NCI-H82 treated with DMSO at 0.1 percent for 48 hours (cell line): ENCODE measurements at regions not wholly inside any gene's neighbourhood (a gene's known extent, or its start where the extent isn't known, plus 50 kb on each side); places are given as distances from the start of the nearest gene placed in this dataset.

ENCODE experiments used
- DNase-seq: peaks from one replicate; lab custom pipeline; 2025; ENCODE audit not compliant: unreplicated experiment; lab: John Stamatoyannopoulos, UW

DNA sequence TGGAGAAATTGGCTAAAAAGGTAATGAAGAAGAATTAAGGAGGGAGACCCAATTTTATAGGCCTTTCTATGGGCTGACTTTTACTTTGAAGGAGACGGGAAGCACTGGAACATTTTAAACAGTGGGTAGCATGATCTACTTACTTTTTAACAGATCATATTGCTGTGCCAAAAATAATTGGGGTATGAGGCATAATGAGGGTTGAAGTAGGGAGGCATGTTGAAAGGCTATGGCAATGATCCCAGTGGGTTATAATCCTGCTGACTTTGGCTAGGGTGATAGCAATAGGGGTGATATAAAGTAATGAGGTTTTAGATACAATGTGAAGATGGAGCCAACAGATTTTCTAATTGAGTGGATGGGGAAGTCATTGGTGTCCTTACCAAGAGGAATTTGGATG lies 73.2 kb downstream of the GPR37 start:
- DNase-seq: no peak

DNA sequence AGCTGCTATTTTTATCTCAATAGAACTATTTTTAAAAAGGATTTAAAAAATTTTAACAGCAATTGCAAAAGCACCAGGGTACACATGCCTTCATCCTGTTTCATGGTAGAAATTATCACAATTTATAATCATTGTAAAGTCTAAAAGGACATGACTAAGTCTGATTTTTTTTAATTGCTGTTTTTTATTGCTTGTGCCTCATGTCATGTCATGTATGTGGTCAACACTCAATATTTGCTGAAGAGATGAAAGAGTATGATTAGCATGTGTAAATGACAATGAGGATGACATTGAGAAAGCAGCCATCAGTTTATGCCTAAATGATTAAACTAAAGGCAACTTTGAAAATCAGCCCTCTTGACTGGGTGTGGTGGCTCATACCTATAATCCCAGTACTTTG lies 74.8 kb downstream of the GPR37 start:
- no peak for DNase-seq

DNA sequence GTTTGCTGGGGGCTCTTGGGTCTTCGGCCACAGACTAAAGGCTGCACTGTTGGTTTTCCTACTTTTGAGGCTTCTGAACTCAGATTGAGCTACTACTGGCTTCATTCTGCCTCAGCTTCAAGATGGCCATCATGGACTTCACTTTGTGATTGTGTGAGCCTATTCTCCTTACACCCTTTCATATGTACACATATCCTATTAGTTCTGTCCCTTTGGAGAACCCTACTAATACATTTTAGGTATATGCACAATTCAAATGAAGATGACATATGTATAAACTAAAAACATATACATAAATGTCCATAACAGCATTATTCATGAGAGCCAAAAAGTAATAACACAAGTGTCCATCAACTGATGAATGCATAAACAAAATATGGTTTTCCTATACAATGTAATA lies 75.7 kb downstream of the GPR37 start:
- DNase-seq: no peak

DNA sequence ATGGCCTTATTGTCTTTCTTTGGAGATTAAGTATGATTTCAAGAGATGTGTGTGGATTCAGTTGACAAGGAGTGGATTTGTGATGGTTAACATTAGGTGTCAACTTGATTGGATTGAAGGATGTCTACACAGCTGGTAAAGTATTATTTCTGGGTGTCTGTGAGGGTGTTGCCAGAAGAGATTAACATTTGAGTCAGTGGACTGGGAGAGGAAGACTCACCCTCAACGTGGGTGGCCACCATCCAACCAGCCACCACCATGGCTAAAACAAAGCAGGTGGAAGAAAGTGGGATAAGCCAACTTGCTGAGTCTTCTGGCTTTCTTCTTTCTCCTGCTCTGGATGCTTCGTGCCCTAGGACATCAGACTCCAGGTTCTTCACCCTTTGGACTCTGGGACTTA lies 76.1 kb downstream of the GPR37 start:
- DNase-seq: no peak

DNA sequence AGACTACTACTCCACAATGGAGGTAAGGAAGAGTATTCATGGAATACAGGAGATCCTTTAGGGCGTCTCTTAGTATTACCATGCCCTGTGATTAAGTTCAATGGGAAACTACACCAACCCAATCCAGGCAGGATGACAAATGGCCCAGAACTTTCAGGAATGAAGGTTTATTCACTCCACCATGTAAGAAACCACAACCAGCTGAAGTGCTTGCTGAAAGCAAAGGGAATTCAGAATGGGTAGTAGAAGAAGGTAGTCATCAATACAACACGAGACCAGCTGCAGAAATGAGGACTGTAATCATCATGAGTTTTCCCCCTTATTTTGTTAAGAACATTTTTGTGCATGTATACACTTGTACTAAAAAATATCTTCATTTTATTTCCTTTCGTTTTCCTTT lies 76.6 kb downstream of the GPR37 start:
- DNase-seq: no peak

DNA sequence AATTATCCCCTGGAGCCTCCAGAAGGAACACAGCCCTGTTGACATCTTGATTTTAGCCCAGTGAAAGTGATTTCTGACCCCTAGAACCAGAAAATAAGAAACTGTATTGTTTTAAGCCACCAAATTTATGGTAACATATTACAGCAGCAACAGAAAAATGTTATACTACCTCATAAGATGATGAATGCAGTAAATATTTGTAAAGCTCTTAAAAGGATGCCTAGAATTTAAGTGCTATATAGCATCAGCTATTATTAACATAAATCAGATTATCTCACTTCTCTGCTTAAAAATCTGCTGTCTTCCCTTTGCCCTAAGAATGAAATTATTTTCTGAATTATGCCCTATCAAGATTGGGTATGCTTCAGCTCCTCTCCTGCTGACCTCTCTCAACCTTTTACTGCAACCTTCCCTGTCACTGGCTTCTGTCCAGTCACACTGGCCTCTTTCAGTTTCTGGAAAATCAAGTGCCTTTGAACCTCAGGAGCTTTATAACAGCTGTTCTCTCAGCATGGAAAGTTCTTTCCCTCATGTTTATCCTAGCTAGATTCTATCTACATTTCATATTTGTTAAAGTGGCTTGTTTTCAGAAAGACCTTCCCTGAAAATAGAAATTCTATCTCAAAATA lies 78.9 kb downstream of the GPR37 start:
- no peak for DNase-seq

DNA sequence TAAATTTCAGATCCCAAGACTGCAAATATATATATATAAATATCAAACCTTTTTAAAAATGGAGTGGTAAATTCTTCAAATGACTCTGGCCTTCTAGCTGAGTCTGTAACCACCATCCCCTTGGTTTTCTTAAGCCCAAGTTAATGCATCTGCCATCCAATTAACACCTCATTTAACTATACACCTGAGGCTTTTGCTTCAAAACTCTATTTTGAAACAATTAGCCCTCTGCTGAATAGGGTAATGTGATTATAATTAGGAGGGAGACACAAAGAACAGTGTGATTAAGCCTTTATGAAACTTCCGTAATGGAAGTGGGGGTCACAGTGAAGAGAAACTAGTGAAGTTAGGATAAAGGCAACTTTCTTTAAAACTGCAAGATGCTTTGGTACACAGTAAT lies 83.6 kb downstream of the GPR37 start:
- no peak for DNase-seq

DNA sequence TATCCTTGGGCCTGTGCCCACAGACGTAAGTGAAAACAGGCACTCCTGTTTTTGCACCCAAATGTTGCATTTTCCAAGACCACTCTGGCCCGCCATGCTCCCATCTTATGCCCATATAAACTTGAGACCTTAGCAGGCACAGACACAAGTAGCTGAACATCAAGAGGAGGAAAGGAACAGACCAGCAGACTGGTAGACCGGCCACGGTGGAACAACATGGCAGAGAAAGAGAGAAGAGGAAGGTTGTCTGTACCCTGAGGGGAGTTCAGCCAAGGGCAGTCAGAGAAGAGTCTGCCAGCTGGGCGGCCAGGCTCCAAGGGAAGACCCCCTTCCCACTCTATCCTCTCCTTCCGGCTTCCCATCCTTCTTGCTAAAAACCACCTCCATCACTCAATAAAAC lies 85.3 kb downstream of the GPR37 start:
- DNase-seq: no peak

DNA sequence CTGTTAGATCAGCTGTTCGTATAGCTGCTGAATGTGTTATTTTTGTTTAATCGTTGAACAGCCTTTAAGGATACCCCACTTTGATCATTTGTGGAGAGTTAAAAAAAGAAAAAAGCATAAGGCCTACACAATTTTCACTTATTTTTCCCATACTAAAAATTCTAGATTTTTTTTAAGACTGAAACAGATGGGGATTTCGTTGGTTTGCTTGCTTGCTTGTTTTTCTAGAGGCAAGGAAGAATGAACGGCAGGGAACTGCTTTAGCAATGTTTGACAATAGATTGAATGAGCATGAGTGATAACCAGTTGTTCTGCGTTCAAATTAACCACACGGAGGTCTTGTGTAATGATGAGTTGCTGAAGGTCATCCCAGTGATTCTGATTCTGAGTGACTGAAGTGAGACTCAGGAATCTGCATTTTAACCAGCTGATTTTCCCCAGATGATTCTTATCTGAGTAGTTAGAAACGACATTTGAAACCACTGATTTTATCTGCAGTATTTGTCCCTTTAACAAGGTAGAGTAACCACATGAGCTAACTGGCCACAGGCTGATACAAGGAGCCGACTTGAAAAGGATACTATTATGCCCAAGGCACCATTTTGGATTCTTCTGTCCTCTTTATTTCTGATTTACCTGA lies 85.9 kb downstream of the GPR37 start:
- no peak for DNase-seq

DNA sequence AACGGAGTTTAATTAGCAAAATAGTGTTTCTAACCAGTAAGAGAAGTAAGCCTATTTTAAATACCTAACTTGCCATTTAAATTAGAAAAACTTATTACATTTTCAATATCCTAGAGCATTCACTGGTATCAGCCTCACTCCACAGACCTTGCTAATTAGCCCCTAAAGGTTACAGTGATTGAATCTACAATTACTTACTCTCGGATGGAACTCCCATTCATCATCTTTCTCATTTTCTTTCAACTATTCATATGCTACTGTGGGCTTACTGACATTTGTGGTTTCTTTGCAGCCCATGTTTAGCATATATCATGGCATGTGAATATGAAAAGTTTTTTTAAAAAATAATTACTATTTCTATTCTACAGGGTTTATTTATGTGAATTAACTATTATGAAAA lies 86.4 kb downstream of the GPR37 start:
- DNase-seq: no peak

DNA sequence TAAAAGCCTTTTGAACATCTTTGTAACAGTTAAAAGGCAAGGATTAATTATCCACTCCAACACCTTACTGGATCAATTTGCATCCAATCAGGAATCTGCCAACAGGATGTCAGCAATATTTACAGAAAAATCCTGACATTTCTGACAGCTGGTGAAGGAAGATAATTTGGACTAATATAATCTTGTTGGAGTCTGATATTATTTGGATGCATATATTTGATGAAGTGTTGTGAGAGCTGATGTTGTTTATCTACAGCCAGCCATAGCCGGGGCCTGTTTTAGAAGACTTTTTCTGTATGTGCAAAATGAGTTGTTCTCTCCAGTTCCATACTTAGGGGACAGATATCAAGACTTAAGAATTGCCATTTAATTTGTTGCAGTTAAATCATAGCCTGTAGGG lies 91.1 kb downstream of the GPR37 start:
- DNase-seq: no peak

DNA sequence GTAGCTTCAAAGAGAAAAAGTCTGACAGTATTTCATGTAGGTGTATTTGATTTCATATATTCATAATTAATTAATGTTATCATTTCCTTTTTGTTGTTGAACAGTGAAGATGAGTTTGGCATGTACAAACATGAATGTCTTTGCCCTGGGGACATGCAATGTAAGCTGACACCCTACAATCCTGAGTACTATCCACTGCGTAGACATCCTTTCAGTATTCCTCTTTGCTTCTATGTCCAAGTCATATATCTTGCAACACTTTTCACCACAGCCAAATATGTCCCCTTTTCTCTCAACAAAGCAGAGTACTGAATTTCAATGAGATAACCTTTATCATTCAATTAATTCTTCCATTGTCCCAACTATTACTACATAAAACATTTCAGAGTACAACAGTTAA lies 93.6 kb downstream of the GPR37 start:
- no peak for DNase-seq

DNA sequence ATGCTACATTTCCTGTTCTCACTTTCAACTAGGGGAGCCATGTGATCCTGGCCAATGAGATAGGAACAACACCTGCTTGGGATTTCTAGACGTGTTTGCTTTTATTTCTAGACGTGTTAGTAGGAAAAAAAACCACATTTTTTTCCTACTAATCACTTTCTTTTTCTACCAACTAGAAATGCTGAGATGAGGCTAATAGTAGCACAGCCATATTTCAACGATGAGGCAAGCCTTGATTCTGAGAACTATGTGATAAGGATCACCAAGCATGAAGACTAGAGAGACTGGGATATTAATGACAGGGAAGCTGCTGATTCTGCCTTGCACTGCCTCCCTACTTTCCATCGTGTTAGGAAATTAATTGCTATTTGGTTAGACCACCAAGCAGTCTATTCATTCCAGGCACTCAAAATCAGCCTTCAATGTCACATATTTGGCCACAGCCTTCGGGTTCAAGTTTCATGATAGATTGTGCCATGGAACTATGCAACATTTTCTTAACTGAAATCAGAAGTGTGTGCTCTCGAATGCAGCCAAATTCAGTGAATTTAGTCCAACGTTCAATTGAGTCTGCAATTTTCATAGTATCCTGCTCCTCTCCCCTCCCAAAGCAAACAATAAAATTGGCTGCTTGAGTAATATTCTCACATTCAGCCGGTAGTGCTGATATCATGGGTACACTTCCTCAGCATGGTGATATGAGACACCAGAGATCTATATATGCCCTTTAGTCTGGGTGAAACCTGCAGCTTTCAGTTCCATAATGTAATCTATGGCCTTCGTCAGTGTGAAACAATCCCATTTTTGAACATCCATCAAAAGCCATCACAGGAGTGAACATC lies 98.1 kb downstream of the GPR37 start:
- DNase-seq: no peak

DNA sequence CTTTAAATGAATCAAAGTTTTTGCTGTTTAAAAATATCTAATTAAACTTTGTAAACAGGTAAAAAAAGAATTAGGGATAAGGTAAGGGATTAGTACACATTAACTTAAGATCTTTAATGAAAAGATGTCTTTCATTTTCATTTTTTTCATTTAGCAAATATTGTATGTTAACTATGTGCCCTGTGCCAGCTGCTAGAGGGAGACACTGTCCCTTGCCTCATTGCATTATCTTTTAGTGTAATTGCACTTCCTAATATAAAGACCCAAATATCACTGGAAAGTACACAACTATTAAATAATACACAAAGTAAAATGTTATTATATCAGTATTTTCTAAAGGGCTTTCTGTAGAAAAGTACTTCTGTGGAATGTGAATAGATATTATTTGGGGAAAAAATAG lies 102.7 kb downstream of the GPR37 start:
- no peak for DNase-seq

DNA sequence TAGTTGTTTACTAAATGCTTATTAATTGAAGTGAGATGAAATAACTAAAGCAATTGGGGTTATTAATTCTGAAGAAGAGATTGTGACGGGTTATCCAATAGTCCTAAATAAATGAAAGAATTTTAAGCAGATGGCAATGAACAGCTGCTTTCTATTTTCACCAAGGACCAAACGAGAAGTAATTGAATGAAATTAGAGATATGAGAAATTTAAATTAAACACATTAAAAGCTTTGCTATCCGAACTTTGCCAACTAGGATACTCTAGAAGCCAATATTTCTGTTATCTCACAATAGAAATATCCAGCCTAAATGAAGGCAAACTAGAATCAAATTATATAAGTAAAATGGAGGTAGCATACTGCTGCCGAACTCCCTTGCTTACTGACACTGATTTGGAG lies 103.2 kb downstream of the GPR37 start:
- no peak for DNase-seq

DNA sequence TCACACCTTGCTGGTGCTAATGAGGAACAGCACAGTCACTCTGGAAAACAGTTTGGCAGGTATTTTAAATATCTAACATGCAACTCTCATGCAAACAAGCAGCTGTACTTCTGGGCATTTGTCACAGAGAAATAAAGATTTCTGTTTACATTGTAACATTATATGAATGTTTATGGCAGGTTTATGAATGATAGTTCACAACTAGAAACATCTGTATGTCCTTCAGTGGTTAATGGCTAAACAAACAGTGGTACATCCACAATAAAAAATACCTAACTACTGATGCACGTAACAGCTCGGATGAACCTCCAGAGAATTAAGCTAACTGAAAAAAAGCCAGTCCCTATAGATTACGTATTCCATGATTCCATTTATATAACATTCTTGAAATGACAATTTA lies 109.6 kb downstream of the GPR37 start:
- no peak for DNase-seq

DNA sequence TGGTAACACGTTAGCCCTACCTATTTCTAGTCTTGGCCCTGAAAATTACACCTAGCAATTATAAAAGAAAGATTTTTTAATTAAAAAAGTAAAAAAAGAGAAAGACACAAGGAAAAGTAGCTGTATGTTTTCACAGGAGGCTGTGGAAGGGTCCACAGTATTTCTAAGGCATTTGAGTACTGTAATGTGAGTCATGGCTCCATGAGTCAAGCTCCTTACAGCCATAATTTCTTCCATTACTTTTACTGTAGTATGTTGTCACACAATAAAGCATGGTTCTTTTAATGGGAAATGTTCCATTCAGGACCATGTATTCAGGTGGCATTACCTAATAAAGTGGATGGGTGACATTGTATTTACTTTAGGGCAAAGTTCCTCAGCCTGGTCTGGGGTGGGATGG lies 113.4 kb downstream of the GPR37 start:
- no peak for DNase-seq

DNA sequence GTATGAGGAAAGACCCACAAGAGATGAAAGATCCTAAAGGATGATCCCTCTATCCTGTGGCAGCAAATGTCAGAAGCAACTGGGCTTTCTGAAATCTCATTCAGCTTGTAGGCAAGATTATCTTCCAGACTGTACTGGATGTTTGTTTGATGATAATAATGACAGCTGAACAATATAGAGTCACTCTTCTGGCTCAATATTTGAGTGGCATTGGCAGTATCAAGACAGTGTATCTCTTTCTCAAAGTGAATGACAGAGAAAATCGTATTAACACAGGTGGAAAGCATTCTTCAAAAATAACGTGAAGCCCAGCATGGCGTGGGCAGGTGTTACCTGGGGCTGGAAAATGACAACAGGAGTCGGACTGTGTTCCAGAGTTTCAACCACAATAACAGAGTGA lies 114.5 kb downstream of the GPR37 start:
- DNase-seq: no peak

DNA sequence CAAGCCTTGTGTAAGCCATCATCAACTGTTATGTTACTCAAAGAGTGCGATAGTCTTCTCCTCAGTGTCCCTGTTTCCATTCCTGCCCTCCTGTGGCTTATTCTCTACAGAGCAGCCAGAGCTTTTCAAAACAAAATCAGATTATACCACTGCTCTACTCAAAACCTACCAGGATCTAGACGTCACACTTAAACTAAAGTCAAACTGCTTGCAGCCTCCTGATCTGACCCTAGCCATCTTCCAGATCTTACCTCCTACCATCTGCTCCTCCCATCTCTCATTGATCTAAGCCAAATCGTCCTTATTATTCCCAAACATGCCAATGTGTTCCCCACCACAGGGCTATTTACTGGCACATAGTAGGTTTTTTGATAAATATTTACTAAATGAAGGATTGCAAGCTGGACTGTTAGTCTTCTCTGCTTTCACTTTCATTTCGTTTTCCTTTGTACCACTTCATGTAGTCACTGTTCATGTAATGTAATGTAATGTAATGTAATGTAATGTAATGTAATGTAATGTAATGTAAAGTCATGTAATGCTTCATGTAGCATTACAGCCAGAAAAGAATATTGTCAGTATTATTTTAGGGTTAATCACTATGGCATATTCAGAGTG lies 116.1 kb downstream of the GPR37 start:
- DNase-seq: no peak

DNA sequence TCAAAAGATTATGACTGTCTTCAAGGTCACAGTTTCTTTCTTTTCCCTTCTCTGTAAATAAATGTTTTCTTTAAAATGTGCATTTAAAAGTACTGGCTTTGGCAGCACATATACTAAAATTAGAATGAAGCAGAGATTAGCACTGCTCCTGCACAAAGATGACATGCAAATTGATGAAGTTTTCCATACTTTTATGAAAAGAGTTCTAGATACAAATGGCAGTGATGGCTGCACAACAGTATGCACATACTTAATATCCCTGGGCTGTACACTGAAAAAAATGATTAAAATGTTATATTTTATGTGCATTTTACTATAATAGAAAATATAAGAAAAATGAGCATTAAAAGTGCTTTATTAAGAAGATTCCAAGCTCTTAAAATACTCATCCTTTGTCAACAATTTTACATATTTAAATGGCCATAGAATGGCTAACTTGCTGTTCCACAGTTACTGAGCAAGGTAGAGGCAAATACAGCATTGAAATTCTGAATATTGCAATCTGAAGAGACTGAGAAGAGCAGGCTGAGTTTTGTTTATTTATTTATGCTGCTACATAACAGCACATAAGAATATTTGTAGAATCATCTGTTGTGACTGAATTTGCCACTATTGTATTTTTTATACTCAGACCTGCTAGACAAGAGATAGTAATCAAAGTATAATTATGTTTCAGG lies 117.8 kb downstream of the GPR37 start:
- no peak for DNase-seq

DNA sequence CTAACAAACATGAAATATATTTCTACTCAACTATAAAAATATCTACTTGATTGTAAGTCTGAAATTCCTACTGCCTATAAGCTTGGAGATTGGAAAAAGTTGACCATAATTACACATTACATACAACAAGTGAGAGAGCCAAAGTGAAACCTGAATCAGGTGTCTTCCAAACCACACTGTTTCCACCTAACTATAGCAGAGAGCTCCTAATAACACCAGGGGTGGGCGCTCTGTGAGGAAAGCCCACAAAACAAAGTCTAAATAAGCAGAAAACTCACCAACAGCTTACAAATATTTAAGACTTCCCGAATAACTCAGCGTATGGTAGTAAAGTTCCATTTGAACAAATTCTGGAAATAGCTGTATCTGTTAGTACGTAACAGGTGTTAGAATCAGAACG lies 119.9 kb downstream of the GPR37 start:
- no peak for DNase-seq
